PC-3 (cell line): ENCODE measurements at regions not wholly inside any gene's neighbourhood (a gene's known extent, or its start where the extent isn't known, plus 50 kb on each side); places are given as distances from the start of the nearest gene placed in this dataset.

Experiments
- EZH2 ChIP-seq: fragments of 300-600 bp; sonication (generic); IDR thresholded peaks from one replicate; pipeline ENCODE4 v1.6.1; 2017; ENCODE audit warnings: antibody characterized with exemption, mild to moderate bottlenecking, low read length; ENCODE audit not compliant: unreplicated experiment
- EZH2phosphoT487 ChIP-seq: fragments of 300-600 bp; sonication (generic); IDR thresholded peaks from 2 replicates; pipeline ENCODE4 v1.6.1; 2018; ENCODE audit warnings: mild to moderate bottlenecking, antibody characterized with exemption, low read length, borderline replicate concordance
- TF ChIP-seq, protein P1 (sequence below): fragments of 300-600 bp; sonication (generic); conservative IDR thresholded peaks from 2 replicates; pipeline ENCODE4 v1.5.1; 2017; ENCODE audit warnings: antibody characterized with exemption, low read depth, mild to moderate bottlenecking, low read length

DNA sequence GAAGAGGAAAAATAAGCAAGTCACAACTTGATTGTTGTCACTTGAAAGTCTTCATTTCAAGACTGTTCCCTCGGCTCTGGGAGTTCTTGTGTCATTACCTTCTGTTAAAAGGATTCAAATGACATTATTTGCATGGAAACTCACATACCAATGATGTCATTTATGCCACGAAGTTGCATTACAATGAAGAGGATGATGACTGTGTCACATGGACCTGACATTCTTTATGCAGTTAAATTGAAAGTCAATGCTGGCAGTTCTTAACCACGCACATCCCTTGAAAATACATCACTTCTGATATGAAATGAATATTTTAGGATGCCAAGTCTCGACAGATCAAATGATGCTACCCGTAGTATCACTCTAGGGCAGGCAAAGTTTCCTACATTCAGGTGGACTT lies 1069.5 kb downstream of the VRK1 start:
- TF ChIP-seq EZH2 (no peak), EZH2phosphoT487 (no peak)
- TF ChIP-seq, protein P1, sequence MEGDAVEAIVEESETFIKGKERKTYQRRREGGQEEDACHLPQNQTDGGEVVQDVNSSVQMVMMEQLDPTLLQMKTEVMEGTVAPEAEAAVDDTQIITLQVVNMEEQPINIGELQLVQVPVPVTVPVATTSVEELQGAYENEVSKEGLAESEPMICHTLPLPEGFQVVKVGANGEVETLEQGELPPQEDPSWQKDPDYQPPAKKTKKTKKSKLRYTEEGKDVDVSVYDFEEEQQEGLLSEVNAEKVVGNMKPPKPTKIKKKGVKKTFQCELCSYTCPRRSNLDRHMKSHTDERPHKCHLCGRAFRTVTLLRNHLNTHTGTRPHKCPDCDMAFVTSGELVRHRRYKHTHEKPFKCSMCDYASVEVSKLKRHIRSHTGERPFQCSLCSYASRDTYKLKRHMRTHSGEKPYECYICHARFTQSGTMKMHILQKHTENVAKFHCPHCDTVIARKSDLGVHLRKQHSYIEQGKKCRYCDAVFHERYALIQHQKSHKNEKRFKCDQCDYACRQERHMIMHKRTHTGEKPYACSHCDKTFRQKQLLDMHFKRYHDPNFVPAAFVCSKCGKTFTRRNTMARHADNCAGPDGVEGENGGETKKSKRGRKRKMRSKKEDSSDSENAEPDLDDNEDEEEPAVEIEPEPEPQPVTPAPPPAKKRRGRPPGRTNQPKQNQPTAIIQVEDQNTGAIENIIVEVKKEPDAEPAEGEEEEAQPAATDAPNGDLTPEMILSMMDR = no peak
